NCI-H2029 treated with DMSO at 0.1 percent for 48 hours (cell line): ENCODE measurements at regions not wholly inside any gene's neighbourhood (a gene's known extent, or its start where the extent isn't known, plus 50 kb on each side); places are given as distances from the start of the nearest gene placed in this dataset.

Experiments used
- DNase-seq: peaks from one replicate; lab custom pipeline; 2025; lab: John Stamatoyannopoulos, UW

GRCh38 chr7:155918720-155919390, 106.6 kb upstream of the SHH start:
- DNase-seq: no peak

- no peak for DNase-seq
Observed at GRCh38 chr7:155917836-155918430, 105.7 kb upstream of the SHH start.

GRCh38 chr7:155916926-155917655, 104.8 kb upstream of the SHH start:
- no peak for DNase-seq

- no peak for DNase-seq
Observed at GRCh38 chr7:155914341-155914740, 102.1 kb upstream of the SHH start.

- DNase-seq: no peak
Observed at GRCh38 chr7:155913719-155914118, 101.5 kb upstream of the SHH start.

- DNase-seq: no peak
Observed at GRCh38 chr7:155913291-155913690, 101.0 kb upstream of the SHH start.

- DNase-seq: no peak
Observed at GRCh38 chr7:155911471-155912105, 99.3 kb upstream of the SHH start.

- DNase-seq: no peak
Observed at GRCh38 chr7:155908385-155908784, 96.1 kb upstream of the SHH start.

- DNase-seq: no peak
Observed at GRCh38 chr7:155907450-155908200, 95.4 kb upstream of the SHH start.

GRCh38 chr7:155901176-155901575, 88.9 kb upstream of the SHH start:
- no peak for DNase-seq

GRCh38 chr7:155899596-155899995, 87.3 kb upstream of the SHH start:
- DNase-seq: no peak

GRCh38 chr7:155897758-155898386, 85.6 kb upstream of the SHH start:
- no peak for DNase-seq

- DNase-seq: no peak
Observed at GRCh38 chr7:155896531-155897263, 84.4 kb upstream of the SHH start.

GRCh38 chr7:155893664-155894063, 81.4 kb upstream of the SHH start:
- DNase-seq: no peak

- no peak for DNase-seq
Observed at GRCh38 chr7:155893176-155893575, 80.9 kb upstream of the SHH start.

- no peak for DNase-seq
Observed at GRCh38 chr7:155889636-155890511, 77.6 kb upstream of the SHH start.

GRCh38 chr7:155887174-155887525, 74.9 kb upstream of the SHH start:
- no peak for DNase-seq

GRCh38 chr7:155886391-155887173, 74.3 kb upstream of the SHH start:
- no peak for DNase-seq
